ENCODE measurements at regions not wholly inside any gene's neighbourhood (a gene's known extent, or its start where the extent isn't known, plus 50 kb on each side); places are given as distances from the start of the nearest gene placed in this dataset.

DNA sequence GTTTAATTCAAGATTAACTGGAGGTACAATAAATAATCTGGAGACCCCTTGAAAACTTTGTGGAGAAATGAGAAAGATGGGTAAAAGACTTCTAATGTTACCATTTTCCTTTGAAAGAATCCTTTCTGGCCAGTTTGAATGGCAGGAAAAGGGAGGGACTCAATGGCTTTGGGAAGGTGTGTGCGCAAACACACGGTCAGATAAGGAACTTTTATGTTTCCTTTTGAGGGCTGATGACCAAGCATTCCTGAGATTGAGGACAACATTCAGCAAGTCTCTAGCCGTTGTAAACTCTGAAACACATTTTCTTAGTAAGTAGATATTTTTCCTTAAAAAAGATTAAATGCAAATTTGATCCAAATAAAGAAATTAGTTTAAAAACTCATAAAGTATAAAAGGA, 909.7 kb upstream of the TENM4 start:
- Histone ChIP-seq H2BK15ac (ENCODE audit: low read length) (no peak overlapping the region), H3K14ac (ENCODE audit: insufficient read length) (no peak overlapping the region), H3K4ac (replicated peaks; ENCODE audit: insufficient read length, low read depth, low read length) (no peak overlapping the region), H3K9ac (replicated peaks in 1 of 4; ENCODE audit: extremely low read depth in 1 of 4, low read depth in 3 of 4, low read length in 3 of 4) (no peak overlapping the region), H3K79me2 (ENCODE audit: control insufficient read depth in 1 of 2, insufficient read depth in 2 of 2, low read length in 2 of 2) (no peaks in the 10 kb centered on the region), H3K56ac (replicated peaks; ENCODE audit: insufficient read length, low read depth, low read length) (no peak overlapping the region), H2AK5ac (ENCODE audit: low read depth, low read length) (no peak overlapping the region), H2BK5ac (ENCODE audit: low read depth, low read length) (no peak overlapping the region), H2BK120ac (replicated peaks; ENCODE audit: low read depth, low read length) (no peak overlapping the region), H2AFZ (ENCODE audit: low read length) (no peak overlapping the region), H3K4me1 (replicated peaks in 1 of 4; ENCODE audit: control insufficient read depth in 3 of 4, insufficient read depth in 4 of 4, low read length in 3 of 4) (no peaks in the 10 kb centered on the region), H3K79me1 (ENCODE audit: low read depth, low read length) (no peaks in the 10 kb centered on the region), H2BK12ac (ENCODE audit: low read depth, low read length) (no peak overlapping the region), H3K27me3 (replicated peaks in 1 of 4; ENCODE audit: control insufficient read depth in 3 of 4, extremely low read depth in 1 of 4, insufficient read depth in 3 of 4, low read length in 3 of 4) (no peaks in the 10 kb centered on the region), H3K4me2 (ENCODE audit: insufficient read depth in 1 of 2, low read depth in 2 of 2, low read length in 2 of 2) (no peak overlapping the region), H3K18ac (ENCODE audit: extremely low read depth, low read length) (no peak overlapping the region), H4K8ac (ENCODE audit: extremely low read depth, insufficient read depth, low read length) (no peak overlapping the region), H3K23ac (ENCODE audit: insufficient read length) (no peak overlapping the region), H2BK20ac (ENCODE audit: low read length) (no peak overlapping the region), H3K23me2 (ENCODE audit: low read depth, low read length) (no peaks in the 10 kb centered on the region), H4K91ac (replicated peaks; ENCODE audit: insufficient read length, low read length) (no peak overlapping the region), H3K36me3 (ENCODE audit: control insufficient read depth in 2 of 4, insufficient read depth in 4 of 4, low read length in 3 of 4) (no peaks in the 10 kb centered on the region), H3K27ac (ENCODE audit: low read depth, low read length) (no peak overlapping the region), H4K5ac (ENCODE audit: insufficient read length, low read depth, low read length) (no peak overlapping the region), H3K9me3 (ENCODE audit: insufficient read depth in 2 of 2, low read depth in 1 of 2, low read length in 1 of 2) (no peaks in the 10 kb centered on the region), H4K20me1 (replicated peaks in 1 of 2; ENCODE audit: control insufficient read depth in 1 of 2, insufficient read depth in 2 of 2, low read length in 2 of 2) (no peaks in the 10 kb centered on the region), H3K4me3 (ENCODE audit: extremely low read depth in 1 of 4, insufficient read depth in 2 of 4, low read depth in 3 of 4, low read length in 4 of 4) (no peak overlapping the region)
- DNase-seq (ENCODE audit: low read depth in 1 of 2, low spot score in 2 of 2) (no peak), FAIRE-seq (no peak)
- WGBS, 2 experiments (ENCODE audit: extremely low coverage in 1 of 2, insufficient coverage in 1 of 2, insufficient read length in 1 of 2, insufficient replicate concordance in 2 of 2, low coverage in 1 of 2, low lambda C conversion rate in 2 of 2, missing lambda C conversion rate in 1 of 2): 94% methylated on average over 3 of the region's 3 CpGs; no CpG with 5 or more reads in 1 of the 2 experiments
- no peak for TF ChIP-seq SIRT6 (IDR thresholded peaks at IDR 0.05; ENCODE audit: low read length)
- no peak for TF ChIP-seq RBBP5 (IDR thresholded peaks at IDR 0.05; ENCODE audit: borderline replicate concordance, low read depth, low read length)
- TF ChIP-seq KDM5A (IDR thresholded peaks at IDR 0.05; ENCODE audit: low read length): no peak
- TF ChIP-seq HDAC6 (IDR thresholded peaks at IDR 0.05; ENCODE audit: low read depth, low read length): no peak
- POLR2A ChIA-PET (ENCODE audit: partially characterized antibody): no interaction called here
- CTCF ChIA-PET (ENCODE audit: partially characterized antibody): no interaction called here

All from H1 (cell line).